NB4 (cell line): ENCODE measurements at regions not wholly inside any gene's neighbourhood (a gene's known extent, or its start where the extent isn't known, plus 50 kb on each side); places are given as distances from the start of the nearest gene placed in this dataset.

Source experiments
- CTCF ChIP-seq: IDR thresholded peaks from one replicate; pipeline ENCODE4 v1.5.1; 2012; ENCODE audit warnings: low read depth, low read length
- MYC ChIP-seq: IDR thresholded peaks from 2 replicates; pipeline ENCODE4 v1.6.1; 2011; ENCODE audit warnings: low read depth, low read length
- POLR2A ChIP-seq: IDR thresholded peaks from 2 replicates; pipeline ENCODE4 v1.6.1; 2011; ENCODE audit warnings: mild to moderate bottlenecking; ENCODE audit not compliant: insufficient read length; ENCODE audit errors: extremely low read depth

GRCh38 chr14:41380017-41380416 lies 226.7 kb upstream of the LRFN5 start:
- TF ChIP-seq POLR2A (no peak), CTCF (no peak), MYC (no peak)
